HepG2 (cell line): ENCODE measurements at regions not wholly inside any gene's neighbourhood (a gene's known extent, or its start where the extent isn't known, plus 50 kb on each side); places are given as distances from the start of the nearest gene placed in this dataset.

Experiments used
- ATAC-seq: fragments of 200-7000 bp; cut with Tn5 transposase; 3 replicates; pipeline ENCODE4 v1.9.1; 2020; ENCODE audit warnings: mild to moderate bottlenecking, moderate library complexity
- BruUV-seq: library from RNA; stranded (reverse); fragments of 400-500 nt; replicated peaks from 2 replicates; lab custom pipeline; 2021; lab: Mats Ljungman, UMichigan
- CTCF ChIA-PET: fragments of 300-600 bp; formaldehyde crosslinking; extraction: SDS; loops from one replicate; lab custom pipeline; 2021; ENCODE audit warnings: low total read pairs, inconsistent platforms, low intra/inter-chr PET ratio; lab: Yijun Ruan, JAX
- POLR2A ChIA-PET: fragments of 350-600 bp; sonication (Branson Sonifier 250); formaldehyde crosslinking; loops from one replicate; lab custom pipeline; 2020; ENCODE audit warnings: antibody characterized with exemption, inconsistent platforms; lab: Yijun Ruan, JAX
- DNase-seq: peaks from one replicate; pipeline ENCODE4 v3.0.0-alpha.2; 2015; ENCODE audit warnings: low spot score
- FAIRE-seq: peaks from 3 replicates; lab custom pipeline; 2011; peaks lifted over from hg19 to GRCh38; lab: Jason Lieb, UNC
- H2AFZ ChIP-seq: one replicate; pipeline ENCODE4 v1.6.1; 2011; ENCODE audit warnings: low read length, inconsistent platforms
- H3K27ac ChIP-seq: fragments of 300-600 bp; 3 replicates; pipeline ENCODE4 v1.8.0; 2011; ENCODE audit warnings: mixed run types, mild to moderate bottlenecking, mixed read lengths, low read length, inconsistent platforms; ENCODE audit not compliant: insufficient read depth; ENCODE audit errors: extremely low read length
- H3K27me3 ChIP-seq, 2 experiments: fragments of 200-600 bp in 1 of 2; 2 replicates in 1 of 2; 3 replicates in 1 of 2; pipeline versions ENCODE4 v1.6.0 to v1.8.0; 2011; ENCODE audit warnings: low read length in 2 of 2, mild to moderate bottlenecking in 2 of 2, moderate library complexity in 2 of 2, inconsistent platforms in 1 of 2; ENCODE audit not compliant: insufficient read depth in 2 of 2, control insufficient read depth in 1 of 2
- H3K36me3 ChIP-seq, 2 experiments: fragments of 200-600 bp in 1 of 2; replicated peaks in 1 of 2; 2 replicates in 1 of 2; 3 replicates in 1 of 2; pipeline versions ENCODE4 v1.5.1 to v1.8.0; 2011; ENCODE audit warnings: low read length in 2 of 2, inconsistent platforms in 1 of 2; ENCODE audit not compliant: insufficient read depth in 2 of 2, control insufficient read depth in 1 of 2
- H3K4me1 ChIP-seq: 2 replicates; pipeline ENCODE4 v1.5.1; 2012; ENCODE audit warnings: low read length, inconsistent platforms; ENCODE audit not compliant: insufficient read depth
- H3K4me2 ChIP-seq: 2 replicates; pipeline ENCODE4 v1.6.0; 2011; ENCODE audit warnings: low read depth, low read length, inconsistent platforms
- H3K4me3 ChIP-seq, 3 experiments: fragments of 200-600 bp in 1 of 3; sonication (generic), shearing (Covaris generic) in 1 of 3; replicated peaks in 1 of 3; 2 replicates each; pipeline ENCODE4 v1.5.1; 2011 to 2016; ENCODE audit warnings: low read length in 3 of 3, inconsistent platforms in 2 of 3, low read depth in 2 of 3, mild to moderate bottlenecking in 2 of 3, control low read depth in 1 of 3, mixed read lengths in 1 of 3; ENCODE audit not compliant: insufficient read depth in 1 of 3
- H3K79me2 ChIP-seq: one replicate; pipeline ENCODE4 v1.6.1; 2011; ENCODE audit warnings: low read length, inconsistent platforms; ENCODE audit not compliant: insufficient read depth
- H3K9ac ChIP-seq: 2 replicates; pipeline ENCODE4 v1.6.0; 2011; ENCODE audit warnings: mild to moderate bottlenecking, low read depth, low read length, inconsistent platforms; ENCODE audit not compliant: insufficient read depth
- H3K9me3 ChIP-seq: 2 replicates; pipeline ENCODE4 v1.5.1; 2012; ENCODE audit warnings: mild to moderate bottlenecking, low read length
- H4K20me1 ChIP-seq: 2 replicates; pipeline ENCODE4 v1.6.0; 2011; ENCODE audit warnings: inconsistent platforms, mild to moderate bottlenecking, low read length, moderate library complexity; ENCODE audit not compliant: insufficient read depth
- ERF ChIP-seq: IDR thresholded peaks from 2 replicates; pipeline ENCODE4 v1.6.1; 2018; ENCODE audit warnings: missing biosample characterization, missing genetic modification reagents
- PHF20 ChIP-seq: sonication (generic); formaldehyde crosslinking; IDR thresholded peaks from 2 replicates; pipeline ENCODE4 v1.5.0; 2020; ENCODE audit warnings: mild to moderate bottlenecking, missing genetic modification reagents
- THAP11 ChIP-seq: IDR thresholded peaks from 2 replicates; pipeline ENCODE4 v1.6.1; 2016; ENCODE audit warnings: missing biosample characterization, missing genetic modification reagents
- ZNF251 ChIP-seq: sonication (generic); formaldehyde crosslinking; IDR thresholded peaks from 2 replicates; pipeline ENCODE4 v1.9.0; 2021; ENCODE audit warnings: mild to moderate bottlenecking, missing genetic modification reagents
- ZNF556 ChIP-seq: sonication (generic); formaldehyde crosslinking; IDR thresholded peaks from 2 replicates; pipeline ENCODE4 v1.4.0; 2020; ENCODE audit warnings: mild to moderate bottlenecking, missing genetic modification reagents, borderline replicate concordance
- ZNF724P ChIP-seq: sonication (generic); formaldehyde crosslinking; IDR thresholded peaks from 2 replicates; pipeline ENCODE4 v1.8.0; 2022; ENCODE audit warnings: missing genetic modification reagents, borderline replicate concordance
- ZNF775 ChIP-seq: sonication (generic); formaldehyde crosslinking; IDR thresholded peaks from 2 replicates; pipeline ENCODE4 v1.4.0; 2020; ENCODE audit warnings: missing genetic modification reagents, mild to moderate bottlenecking, moderate library complexity, borderline replicate concordance
- WGBS: methylation state at CpG from one replicate; pipeline ENCODE4 v1.1.6; 2017; ENCODE audit warnings: low lambda C conversion rate; 5-methylcytosine and 5-hydroxymethylcytosine counted together
- in situ Hi-C: cut with HindIII; loops from 2 replicates; pipeline ENCODE4 v1.10.0; 2017; ENCODE audit warnings: low pct_unique_long_range_greater_than_20kb; ENCODE audit not compliant: extremely low pct_ligation_motif_present
- intact Hi-C: fragments of 100-400 bp; cut with micrococcal nuclease; formaldehyde crosslinking; loops from one replicate; pipeline ENCODE4 v1.10.0; 2022; ENCODE audit not compliant: unreplicated experiment
- TF ChIP-seq, protein P1 (sequence below): sonication (generic); formaldehyde crosslinking; IDR thresholded peaks from 2 replicates; pipeline ENCODE4 v1.4.0; 2020; ENCODE audit warnings: mild to moderate bottlenecking, missing genetic modification reagents
- TF ChIP-seq, protein P2 (sequence below): sonication (generic); formaldehyde crosslinking; IDR thresholded peaks from 2 replicates; pipeline ENCODE4 v1.8.0; 2023; ENCODE audit warnings: mild to moderate bottlenecking, missing genetic modification reagents

DNA sequence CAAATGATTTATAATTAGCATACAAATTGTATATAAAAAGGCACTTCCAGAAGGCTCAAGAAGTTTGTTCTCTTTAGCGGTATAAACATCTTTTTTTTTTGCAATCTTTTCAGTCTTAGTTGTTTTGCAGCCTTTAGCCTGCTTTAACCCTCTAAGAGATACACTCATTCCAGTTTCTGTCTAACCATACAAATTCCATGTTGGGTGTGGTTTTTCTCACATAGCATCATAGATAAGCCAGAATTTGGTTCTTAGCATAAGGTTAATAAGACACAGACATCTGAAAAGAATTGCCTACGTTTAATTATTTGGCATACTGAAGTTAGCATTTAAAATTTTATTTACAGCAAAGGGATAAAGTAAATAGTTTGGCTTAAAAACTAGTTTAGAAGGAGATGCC, 92.5 kb upstream of the NPVF start:
- no peak for FAIRE-seq
- H3K4me1 ChIP-seq = no peaks in the 10 kb centered on the region
- no peaks in the 10 kb centered on the region for H3K36me3 ChIP-seq
- H3K9me3 ChIP-seq = no peaks in the 10 kb centered on the region
- in situ Hi-C loops = no loop called here
- H3K27ac ChIP-seq = no peak overlapping the region
- H3K9ac ChIP-seq = no peak overlapping the region
- no peaks in the 10 kb centered on the region for H3K79me2 ChIP-seq
- no peak for DNase-seq
- peaks cover 1 to 7% of the 10 kb centered on the region in 2 experiments; a peak in 1 of 5 replicates for H3K27me3 ChIP-seq
- no peak overlapping the region for H2AFZ ChIP-seq
- intact Hi-C loops = no loop called here
- H3K4me2 ChIP-seq = no peak overlapping the region
- no peak overlapping the region for H3K4me3 ChIP-seq
- no peak for ATAC-seq
- BruUV-seq = no TSS peak
- no peaks in the 10 kb centered on the region for H4K20me1 ChIP-seq
- TF ChIP-seq ZNF775 (CRISPR knock-in tag) (no peak), ZNF724P (CRISPR knock-in tag) (no peak), ZNF556 (CRISPR knock-in tag) (no peak), ZNF251 (CRISPR knock-in tag) (no peak), PHF20 (CRISPR knock-in tag) (no peak), ERF (CRISPR knock-in tag) (no peak), THAP11 (CRISPR knock-in tag) (no peak)
- TF ChIP-seq, protein P1, sequence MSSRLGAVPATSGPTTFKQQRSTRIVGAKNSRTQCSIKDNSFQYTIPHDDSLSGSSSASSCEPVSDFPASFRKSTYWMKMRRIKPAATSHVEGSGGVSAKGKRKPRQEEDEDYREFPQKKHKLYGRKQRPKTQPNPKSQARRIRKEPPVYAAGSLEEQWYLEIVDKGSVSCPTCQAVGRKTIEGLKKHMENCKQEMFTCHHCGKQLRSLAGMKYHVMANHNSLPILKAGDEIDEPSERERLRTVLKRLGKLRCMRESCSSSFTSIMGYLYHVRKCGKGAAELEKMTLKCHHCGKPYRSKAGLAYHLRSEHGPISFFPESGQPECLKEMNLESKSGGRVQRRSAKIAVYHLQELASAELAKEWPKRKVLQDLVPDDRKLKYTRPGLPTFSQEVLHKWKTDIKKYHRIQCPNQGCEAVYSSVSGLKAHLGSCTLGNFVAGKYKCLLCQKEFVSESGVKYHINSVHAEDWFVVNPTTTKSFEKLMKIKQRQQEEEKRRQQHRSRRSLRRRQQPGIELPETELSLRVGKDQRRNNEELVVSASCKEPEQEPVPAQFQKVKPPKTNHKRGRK (CRISPR knock-in tag) = no peak
- TF ChIP-seq, protein P2, sequence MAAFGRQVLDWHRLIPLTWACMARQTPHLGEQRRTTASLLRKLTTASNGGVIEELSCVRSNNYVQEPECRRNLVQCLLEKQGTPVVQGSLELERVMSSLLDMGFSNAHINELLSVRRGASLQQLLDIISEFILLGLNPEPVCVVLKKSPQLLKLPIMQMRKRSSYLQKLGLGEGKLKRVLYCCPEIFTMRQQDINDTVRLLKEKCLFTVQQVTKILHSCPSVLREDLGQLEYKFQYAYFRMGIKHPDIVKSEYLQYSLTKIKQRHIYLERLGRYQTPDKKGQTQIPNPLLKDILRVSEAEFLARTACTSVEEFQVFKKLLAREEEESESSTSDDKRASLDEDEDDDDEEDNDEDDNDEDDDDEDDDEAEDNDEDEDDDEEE (CRISPR knock-in tag) = no peak
- POLR2A ChIA-PET = no interaction called here
- WGBS = 27% methylated on average over 2 of the region's 2 CpGs
- CTCF ChIA-PET = no interaction called here
